ENCODE measurements at regions not wholly inside any gene's neighbourhood (a gene's known extent, or its start where the extent isn't known, plus 50 kb on each side); places are given as distances from the start of the nearest gene placed in this dataset.

DNA sequence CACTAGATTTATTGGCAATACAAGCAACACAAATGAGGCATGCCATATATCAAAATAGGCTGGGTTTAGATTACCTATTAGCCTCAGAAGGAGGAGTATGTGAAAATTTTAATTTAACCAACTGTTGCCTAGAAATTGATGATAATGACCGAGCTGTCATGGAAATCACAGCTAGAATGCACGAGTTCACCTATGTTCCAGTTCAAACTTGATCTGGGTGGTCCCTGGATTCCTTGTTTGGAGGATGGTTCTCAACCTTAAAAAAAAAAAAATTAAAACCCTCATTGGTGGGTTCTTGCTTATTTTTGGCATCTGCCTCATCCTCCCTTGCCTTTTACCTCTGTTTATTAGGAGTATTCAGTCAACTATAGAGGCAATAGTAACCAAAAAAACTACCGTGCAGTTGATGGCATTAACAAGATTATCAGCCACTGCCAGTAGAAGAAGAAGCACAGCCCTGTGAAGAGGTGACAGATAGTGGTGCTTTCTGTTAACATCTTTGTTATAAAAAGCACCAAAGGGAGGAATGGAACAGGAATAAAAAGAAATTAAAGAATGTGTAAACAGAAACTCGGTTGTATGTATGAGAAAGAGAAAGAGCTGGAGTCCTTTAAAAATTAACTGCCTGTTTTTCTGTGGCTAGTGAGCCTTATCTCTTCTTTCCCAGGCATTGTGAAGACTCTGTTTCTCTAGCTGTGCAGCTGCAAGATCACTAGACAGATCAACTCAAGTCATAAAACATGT is 106.4 kb downstream of the ZNF429 start (continued):
- TF ChIP-seq, protein P1, sequence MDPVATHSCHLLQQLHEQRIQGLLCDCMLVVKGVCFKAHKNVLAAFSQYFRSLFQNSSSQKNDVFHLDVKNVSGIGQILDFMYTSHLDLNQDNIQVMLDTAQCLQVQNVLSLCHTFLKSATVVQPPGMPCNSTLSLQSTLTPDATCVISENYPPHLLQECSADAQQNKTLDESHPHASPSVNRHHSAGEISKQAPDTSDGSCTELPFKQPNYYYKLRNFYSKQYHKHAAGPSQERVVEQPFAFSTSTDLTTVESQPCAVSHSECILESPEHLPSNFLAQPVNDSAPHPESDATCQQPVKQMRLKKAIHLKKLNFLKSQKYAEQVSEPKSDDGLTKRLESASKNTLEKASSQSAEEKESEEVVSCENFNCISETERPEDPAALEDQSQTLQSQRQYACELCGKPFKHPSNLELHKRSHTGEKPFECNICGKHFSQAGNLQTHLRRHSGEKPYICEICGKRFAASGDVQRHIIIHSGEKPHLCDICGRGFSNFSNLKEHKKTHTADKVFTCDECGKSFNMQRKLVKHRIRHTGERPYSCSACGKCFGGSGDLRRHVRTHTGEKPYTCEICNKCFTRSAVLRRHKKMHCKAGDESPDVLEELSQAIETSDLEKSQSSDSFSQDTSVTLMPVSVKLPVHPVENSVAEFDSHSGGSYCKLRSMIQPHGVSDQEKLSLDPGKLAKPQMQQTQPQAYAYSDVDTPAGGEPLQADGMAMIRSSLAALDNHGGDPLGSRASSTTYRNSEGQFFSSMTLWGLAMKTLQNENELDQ (CRISPR knock-in tag; IDR thresholded peaks at IDR 0.05; ENCODE audit: borderline replicate concordance), result no peak
- TF ChIP-seq ZC3H11A (IDR thresholded peaks at IDR 0.05; ENCODE audit: low read depth, low read length) (no peak), MLLT1 (IDR thresholded peaks at IDR 0.05) (peak; percentile 42 to 79; a peak in 3 of 4 replicates), SMARCB1 (IDR thresholded peaks at IDR 0.05; ENCODE audit: insufficient read length, low read depth) (no peak), NR3C1 (CRISPR knock-in tag; IDR thresholded peaks at IDR 0.05) (no peak), DMBX1 (CRISPR knock-in tag; IDR thresholded peaks at IDR 0.05; ENCODE audit: borderline replicate concordance) (peak; percentile 78; the same call in 1 of the 2 replicates), E2F3 (CRISPR knock-in tag; IDR thresholded peaks at IDR 0.05) (no peak), SRSF9 (IDR thresholded peaks at IDR 0.05; ENCODE audit: borderline replicate concordance, low read depth, low read length) (no peak), ZNF274 (IDR thresholded peaks at IDR 0.05; ENCODE audit: borderline replicate concordance, low read depth, low read length) (no peak), RNF2 (IDR thresholded peaks at IDR 0.05) (peak; percentile 72), ZNF764 (CRISPR knock-in tag; IDR thresholded peaks at IDR 0.05; ENCODE audit: low read depth) (no peak), SMARCC2 (IDR thresholded peaks at IDR 0.05; ENCODE audit: low read depth) (no peak), ZBED1 (IDR thresholded peaks at IDR 0.05) (no peak), ELF2 (CRISPR knock-in tag; IDR thresholded peaks at IDR 0.05) (no peak)
- TF ChIP-seq, protein P2, sequence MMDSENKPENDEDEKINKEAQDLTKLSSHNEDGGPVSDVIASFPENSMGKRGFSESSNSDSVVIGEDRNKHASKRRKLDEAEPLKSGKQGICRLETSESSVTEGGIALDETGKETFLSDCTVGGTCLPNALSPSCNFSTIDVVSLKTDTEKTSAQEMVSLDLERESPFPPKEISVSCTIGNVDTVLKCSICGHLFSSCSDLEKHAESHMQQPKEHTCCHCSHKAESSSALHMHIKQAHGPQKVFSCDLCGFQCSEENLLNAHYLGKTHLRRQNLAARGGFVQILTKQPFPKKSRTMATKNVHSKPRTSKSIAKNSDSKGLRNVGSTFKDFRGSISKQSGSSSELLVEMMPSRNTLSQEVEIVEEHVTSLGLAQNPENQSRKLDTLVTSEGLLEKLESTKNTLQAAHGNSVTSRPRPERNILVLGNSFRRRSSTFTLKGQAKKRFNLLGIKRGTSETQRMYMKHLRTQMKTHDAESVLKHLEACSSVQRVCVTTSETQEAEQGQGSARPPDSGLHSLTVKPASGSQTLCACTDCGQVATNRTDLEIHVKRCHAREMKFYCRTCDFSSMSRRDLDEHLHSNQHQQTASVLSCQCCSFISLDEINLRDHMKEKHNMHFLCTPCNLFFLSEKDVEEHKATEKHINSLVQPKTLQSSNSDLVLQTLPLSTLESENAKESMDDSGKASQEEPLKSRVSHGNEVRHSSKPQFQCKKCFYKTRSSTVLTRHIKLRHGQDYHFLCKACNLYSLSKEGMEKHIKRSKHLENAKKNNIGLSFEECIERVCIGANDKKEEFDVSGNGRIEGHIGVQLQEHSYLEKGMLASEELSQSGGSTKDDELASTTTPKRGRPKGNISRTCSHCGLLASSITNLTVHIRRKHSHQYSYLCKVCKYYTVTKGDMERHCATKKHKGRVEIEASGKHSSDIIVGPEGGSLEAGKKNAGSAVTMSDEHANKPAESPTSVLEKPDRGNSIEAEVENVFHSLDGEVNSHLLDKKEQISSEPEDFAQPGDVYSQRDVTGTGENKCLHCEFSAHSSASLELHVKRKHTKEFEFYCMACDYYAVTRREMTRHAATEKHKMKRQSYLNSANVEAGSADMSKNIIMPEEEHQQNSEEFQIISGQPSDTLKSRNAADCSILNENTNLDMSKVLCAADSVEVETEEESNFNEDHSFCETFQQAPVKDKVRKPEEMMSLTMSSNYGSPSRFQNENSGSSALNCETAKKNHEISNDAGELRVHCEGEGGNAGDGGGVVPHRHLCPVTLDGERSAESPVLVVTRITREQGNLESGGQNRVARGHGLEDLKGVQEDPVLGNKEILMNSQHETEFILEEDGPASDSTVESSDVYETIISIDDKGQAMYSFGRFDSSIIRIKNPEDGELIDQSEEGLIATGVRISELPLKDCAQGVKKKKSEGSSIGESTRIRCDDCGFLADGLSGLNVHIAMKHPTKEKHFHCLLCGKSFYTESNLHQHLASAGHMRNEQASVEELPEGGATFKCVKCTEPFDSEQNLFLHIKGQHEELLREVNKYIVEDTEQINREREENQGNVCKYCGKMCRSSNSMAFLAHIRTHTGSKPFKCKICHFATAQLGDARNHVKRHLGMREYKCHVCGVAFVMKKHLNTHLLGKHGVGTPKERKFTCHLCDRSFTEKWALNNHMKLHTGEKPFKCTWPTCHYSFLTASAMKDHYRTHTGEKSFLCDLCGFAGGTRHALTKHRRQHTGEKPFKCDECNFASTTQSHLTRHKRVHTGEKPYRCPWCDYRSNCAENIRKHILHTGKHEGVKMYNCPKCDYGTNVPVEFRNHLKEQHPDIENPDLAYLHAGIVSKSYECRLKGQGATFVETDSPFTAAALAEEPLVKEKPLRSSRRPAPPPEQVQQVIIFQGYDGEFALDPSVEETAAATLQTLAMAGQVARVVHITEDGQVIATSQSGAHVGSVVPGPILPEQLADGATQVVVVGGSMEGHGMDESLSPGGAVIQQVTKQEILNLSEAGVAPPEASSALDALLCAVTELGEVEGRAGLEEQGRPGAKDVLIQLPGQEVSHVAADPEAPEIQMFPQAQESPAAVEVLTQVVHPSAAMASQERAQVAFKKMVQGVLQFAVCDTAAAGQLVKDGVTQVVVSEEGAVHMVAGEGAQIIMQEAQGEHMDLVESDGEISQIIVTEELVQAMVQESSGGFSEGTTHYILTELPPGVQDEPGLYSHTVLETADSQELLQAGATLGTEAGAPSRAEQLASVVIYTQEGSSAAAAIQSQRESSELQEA (IDR thresholded peaks at IDR 0.05; ENCODE audit: low read depth), result no peak

All from K562 (cell line).